ELF-1 (cell line): ENCODE measurements at regions not wholly inside any gene's neighbourhood (a gene's known extent, or its start where the extent isn't known, plus 50 kb on each side); places are given as distances from the start of the nearest gene placed in this dataset.
A peak's percentile ranks its signal among the peaks of the same experiment; 100 is the strongest.

ENCODE experiments used
- DNase-seq: peaks from one replicate; pipeline ENCODE4 v3.0.0-alpha.2; 2016; ENCODE audit warnings: low read depth, low spot score

GRCh38 chr7:109735881-109736280 lies 1166.2 kb downstream of the DNAJB9 start:
- no peak for DNase-seq

- no peak for DNase-seq
Observed at GRCh38 chr7:109745677-109746410, 1176.2 kb downstream of the DNAJB9 start.

GRCh38 chr7:109751241-109751640 lies 1181.6 kb downstream of the DNAJB9 start:
- no peak for DNase-seq

- DNase-seq, result no peak
Observed at GRCh38 chr7:109752068-109752467, 1182.4 kb downstream of the DNAJB9 start.

- DNase-seq, result no peak
Observed at GRCh38 chr7:109757713-109758112, 1188.0 kb downstream of the DNAJB9 start.

- DNase-seq, result no peak
Observed at GRCh38 chr7:109763611-109764010, 1193.9 kb downstream of the DNAJB9 start.

- DNase-seq, result peak; percentile 61
Observed at GRCh38 chr7:109772161-109772560, 1202.5 kb downstream of the DNAJB9 start.

- no peak for DNase-seq
Observed at GRCh38 chr7:109782806-109783205, 1213.1 kb downstream of the DNAJB9 start.

- no peak for DNase-seq
Observed at GRCh38 chr7:109806548-109806947, 1236.9 kb downstream of the DNAJB9 start.

GRCh38 chr7:109821156-109821555 lies 1251.5 kb downstream of the DNAJB9 start:
- DNase-seq, result no peak

- DNase-seq, result no peak
Observed at GRCh38 chr7:109834851-109835250, 1256.1 kb upstream of the LRRN3 start.

GRCh38 chr7:109835577-109835976 lies 1255.3 kb upstream of the LRRN3 start:
- DNase-seq, result no peak

- DNase-seq, result no peak
Observed at GRCh38 chr7:109836016-109836415, 1254.9 kb upstream of the LRRN3 start.

- DNase-seq, result no peak
Observed at GRCh38 chr7:109842386-109842785, 1248.5 kb upstream of the LRRN3 start.

GRCh38 chr7:109844362-109844761 lies 1246.6 kb upstream of the LRRN3 start:
- no peak for DNase-seq

GRCh38 chr7:109864230-109864629 lies 1226.7 kb upstream of the LRRN3 start:
- DNase-seq, result no peak

- no peak for DNase-seq
Observed at GRCh38 chr7:109868215-109868860, 1222.6 kb upstream of the LRRN3 start.

GRCh38 chr7:109873296-109873695 lies 1217.6 kb upstream of the LRRN3 start:
- no peak for DNase-seq

GRCh38 chr7:109879287-109879828 lies 1211.6 kb upstream of the LRRN3 start:
- no peak for DNase-seq

- no peak for DNase-seq
Observed at GRCh38 chr7:109890622-109891021, 1200.3 kb upstream of the LRRN3 start.

- no peak for DNase-seq
Observed at GRCh38 chr7:109893231-109893630, 1197.7 kb upstream of the LRRN3 start.

- DNase-seq, result no peak
Observed at GRCh38 chr7:109895536-109895935, 1195.4 kb upstream of the LRRN3 start.

- no peak for DNase-seq
Observed at GRCh38 chr7:109901926-109902325, 1189.0 kb upstream of the LRRN3 start.
